Tibial nerve (tissue), 3 donors: ENCODE measurements at regions not wholly inside any gene's neighbourhood (a gene's known extent, or its start where the extent isn't known, plus 50 kb on each side); places are given as distances from the start of the nearest gene placed in this dataset.

Source experiments
- CTCF ChIP-seq, 5 experiments: fragments of 200-600 bp in 3 of 5; fragments of 450-650 bp in 2 of 5; sonication (generic) in 3 of 5; IDR thresholded peaks; one replicate each; pipeline ENCODE4 v1.5.1; 2016 to 2019; ENCODE audit warnings: antibody characterized with exemption in 5 of 5, mild to moderate bottlenecking in 3 of 5, moderate library complexity in 2 of 5
- POLR2A ChIP-seq, 2 donors: fragments of 450-650 bp; IDR thresholded peaks; one replicate each; pipeline ENCODE4 v1.6.1; 2017; ENCODE audit warnings: antibody characterized with exemption in 2 of 2, mild to moderate bottlenecking in 2 of 2, moderate library complexity in 2 of 2

DNA sequence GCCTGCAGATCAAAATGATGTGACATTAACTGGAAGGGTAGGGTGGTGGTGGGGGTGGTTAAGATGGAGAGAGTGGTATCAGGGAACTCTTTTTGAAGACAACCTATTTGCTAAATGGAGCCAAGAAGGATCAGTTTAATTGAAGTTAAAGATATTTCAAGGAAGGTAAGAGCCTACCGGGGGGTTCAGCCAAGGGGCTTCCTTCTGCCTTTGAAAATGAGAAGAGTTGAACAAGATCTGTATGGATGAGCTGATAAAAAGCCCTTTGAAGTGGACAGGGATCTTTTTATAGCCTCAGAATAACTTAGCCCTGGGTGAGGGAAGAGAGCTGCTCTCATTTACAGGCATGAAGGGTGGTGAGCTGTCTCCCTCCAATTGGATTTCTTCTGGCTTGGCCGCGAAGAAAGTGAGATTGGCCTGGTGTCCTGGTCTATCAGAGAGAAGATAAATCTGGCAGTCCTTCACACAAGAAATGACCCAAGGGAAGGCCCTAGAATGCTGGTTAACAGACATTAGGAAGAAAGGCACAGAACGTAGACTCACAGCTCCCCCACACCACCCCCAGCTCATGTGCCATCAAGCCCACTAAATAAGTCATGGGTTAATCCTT lies 439.8 kb downstream of the TNS1 start:
- TF ChIP-seq POLR2A (IDR thresholded peaks at IDR 0.05), result no peak
- no peak for TF ChIP-seq CTCF (IDR thresholded peaks at IDR 0.05)
